ENCODE measurements at regions not wholly inside any gene's neighbourhood (a gene's known extent, or its start where the extent isn't known, plus 50 kb on each side); places are given as distances from the start of the nearest gene placed in this dataset.

DNA sequence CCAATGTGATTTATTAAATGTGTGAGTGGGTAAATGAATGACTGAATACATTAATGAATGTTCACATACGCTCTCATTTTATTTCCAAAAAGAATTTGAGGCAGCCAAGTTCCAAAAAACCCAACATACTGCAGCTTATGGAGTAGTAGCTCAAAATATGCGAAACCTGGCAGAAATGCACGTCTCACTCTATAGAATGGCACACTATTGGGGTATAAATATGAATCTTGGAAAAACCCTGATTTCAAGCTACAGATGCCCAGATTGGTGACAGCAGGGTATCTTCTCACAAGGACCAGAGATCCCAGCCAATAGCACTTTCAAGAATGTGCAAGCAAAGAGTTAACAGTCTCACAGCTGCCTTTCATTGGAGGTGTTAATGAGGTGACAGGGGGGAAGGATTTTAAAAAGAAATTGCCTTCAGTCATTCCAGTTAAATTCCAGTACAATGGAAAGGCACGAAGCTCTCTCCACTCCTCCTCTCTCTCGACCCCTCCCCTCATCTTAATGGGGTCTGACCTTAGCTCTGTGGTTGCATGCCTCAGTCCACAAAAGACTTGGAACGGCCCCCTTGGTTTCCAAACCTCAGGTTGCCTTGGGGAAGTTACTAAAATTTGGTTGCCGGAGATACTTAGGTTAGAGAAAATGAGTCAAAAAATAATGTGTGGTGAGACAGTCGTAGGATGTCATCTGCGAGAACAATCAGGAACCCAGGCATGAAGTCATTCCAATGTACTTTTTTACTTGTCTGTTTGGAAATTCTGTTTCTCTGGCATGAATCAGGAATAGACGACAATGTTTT is 307.4 kb downstream of the NFIB start:
- H3K27ac ChIP-seq (replicated peaks) = no peak overlapping the region
- no peak overlapping the region for H3K4me3 ChIP-seq (replicated peaks; ENCODE audit: insufficient read depth, low read length)
- DNase-seq (ENCODE audit: low read depth in 1 of 2, low spot score in 1 of 2) = no peak
- H3K27me3 ChIP-seq (ENCODE audit: insufficient read depth, poor library complexity, severe bottlenecking) = no peaks in the 10 kb centered on the region
- TF ChIP-seq, protein P1, sequence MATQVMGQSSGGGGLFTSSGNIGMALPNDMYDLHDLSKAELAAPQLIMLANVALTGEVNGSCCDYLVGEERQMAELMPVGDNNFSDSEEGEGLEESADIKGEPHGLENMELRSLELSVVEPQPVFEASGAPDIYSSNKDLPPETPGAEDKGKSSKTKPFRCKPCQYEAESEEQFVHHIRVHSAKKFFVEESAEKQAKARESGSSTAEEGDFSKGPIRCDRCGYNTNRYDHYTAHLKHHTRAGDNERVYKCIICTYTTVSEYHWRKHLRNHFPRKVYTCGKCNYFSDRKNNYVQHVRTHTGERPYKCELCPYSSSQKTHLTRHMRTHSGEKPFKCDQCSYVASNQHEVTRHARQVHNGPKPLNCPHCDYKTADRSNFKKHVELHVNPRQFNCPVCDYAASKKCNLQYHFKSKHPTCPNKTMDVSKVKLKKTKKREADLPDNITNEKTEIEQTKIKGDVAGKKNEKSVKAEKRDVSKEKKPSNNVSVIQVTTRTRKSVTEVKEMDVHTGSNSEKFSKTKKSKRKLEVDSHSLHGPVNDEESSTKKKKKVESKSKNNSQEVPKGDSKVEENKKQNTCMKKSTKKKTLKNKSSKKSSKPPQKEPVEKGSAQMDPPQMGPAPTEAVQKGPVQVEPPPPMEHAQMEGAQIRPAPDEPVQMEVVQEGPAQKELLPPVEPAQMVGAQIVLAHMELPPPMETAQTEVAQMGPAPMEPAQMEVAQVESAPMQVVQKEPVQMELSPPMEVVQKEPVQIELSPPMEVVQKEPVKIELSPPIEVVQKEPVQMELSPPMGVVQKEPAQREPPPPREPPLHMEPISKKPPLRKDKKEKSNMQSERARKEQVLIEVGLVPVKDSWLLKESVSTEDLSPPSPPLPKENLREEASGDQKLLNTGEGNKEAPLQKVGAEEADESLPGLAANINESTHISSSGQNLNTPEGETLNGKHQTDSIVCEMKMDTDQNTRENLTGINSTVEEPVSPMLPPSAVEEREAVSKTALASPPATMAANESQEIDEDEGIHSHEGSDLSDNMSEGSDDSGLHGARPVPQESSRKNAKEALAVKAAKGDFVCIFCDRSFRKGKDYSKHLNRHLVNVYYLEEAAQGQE (IDR thresholded peaks at IDR 0.05; ENCODE audit: insufficient replicate concordance, low read depth) = no peak
- TF ChIP-seq, protein P2, sequence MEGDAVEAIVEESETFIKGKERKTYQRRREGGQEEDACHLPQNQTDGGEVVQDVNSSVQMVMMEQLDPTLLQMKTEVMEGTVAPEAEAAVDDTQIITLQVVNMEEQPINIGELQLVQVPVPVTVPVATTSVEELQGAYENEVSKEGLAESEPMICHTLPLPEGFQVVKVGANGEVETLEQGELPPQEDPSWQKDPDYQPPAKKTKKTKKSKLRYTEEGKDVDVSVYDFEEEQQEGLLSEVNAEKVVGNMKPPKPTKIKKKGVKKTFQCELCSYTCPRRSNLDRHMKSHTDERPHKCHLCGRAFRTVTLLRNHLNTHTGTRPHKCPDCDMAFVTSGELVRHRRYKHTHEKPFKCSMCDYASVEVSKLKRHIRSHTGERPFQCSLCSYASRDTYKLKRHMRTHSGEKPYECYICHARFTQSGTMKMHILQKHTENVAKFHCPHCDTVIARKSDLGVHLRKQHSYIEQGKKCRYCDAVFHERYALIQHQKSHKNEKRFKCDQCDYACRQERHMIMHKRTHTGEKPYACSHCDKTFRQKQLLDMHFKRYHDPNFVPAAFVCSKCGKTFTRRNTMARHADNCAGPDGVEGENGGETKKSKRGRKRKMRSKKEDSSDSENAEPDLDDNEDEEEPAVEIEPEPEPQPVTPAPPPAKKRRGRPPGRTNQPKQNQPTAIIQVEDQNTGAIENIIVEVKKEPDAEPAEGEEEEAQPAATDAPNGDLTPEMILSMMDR (IDR thresholded peaks at IDR 0.05; ENCODE audit: insufficient read depth, low read length) = no peak
- TF ChIP-seq POLR2AphosphoS5 (IDR thresholded peaks at IDR 0.05; ENCODE audit: low read depth) (no peak), GABPA (IDR thresholded peaks at IDR 0.05; ENCODE audit: low read depth) (no peak), SPI1 (IDR thresholded peaks at IDR 0.05; ENCODE audit: borderline replicate concordance, low read depth) (no peak)

DNA sequence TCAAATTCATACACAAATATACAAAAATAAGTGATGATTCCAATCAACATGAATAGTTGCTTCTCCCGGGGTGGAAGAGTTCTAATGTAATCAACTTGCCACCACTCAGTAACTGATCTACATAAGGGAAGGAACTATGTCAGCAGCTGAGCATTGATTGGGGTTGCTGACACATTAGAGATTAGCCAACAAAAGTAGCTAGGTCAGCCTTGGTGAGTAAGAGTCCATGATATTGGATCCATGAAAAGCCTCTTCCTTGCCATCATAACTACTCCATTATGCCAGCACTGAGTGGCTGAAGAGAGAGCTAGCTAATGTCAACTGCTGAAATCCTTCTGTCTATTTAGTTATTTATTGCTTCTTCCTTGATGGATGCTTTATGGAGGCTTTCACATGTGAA is 309.8 kb downstream of the NFIB start:
- Histone ChIP-seq H3K4me3 (replicated peaks; ENCODE audit: insufficient read depth, low read length) (no peak overlapping the region), H3K27me3 (ENCODE audit: insufficient read depth, poor library complexity, severe bottlenecking) (no peaks in the 10 kb centered on the region), H3K27ac (replicated peaks) (no peak overlapping the region)
- TF ChIP-seq, protein P2 (IDR thresholded peaks at IDR 0.05; ENCODE audit: insufficient read depth, low read length) = no peak
- DNase-seq (ENCODE audit: low read depth in 1 of 2, low spot score in 1 of 2) = no peak

DNA sequence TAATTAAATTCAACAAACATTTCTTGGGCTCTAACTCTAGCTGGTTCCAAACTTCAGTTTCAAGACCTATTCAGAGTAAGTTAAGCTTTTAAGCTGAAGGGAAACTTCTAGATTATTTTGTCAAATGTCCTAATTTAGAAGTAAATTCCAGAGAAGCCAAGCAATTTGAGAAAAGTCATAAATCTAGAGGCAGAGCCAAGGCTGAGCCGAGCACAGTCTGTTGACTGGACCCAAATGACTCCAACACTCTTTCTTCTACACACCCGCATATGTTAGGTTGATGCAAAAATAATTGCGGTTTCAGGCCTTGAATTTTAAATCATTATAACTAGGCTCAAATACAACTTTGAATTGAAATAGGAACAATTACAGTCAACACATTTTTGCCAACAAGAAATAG is 319.7 kb downstream of the NFIB start:
- H3K27ac ChIP-seq (replicated peaks) = no peak overlapping the region
- H3K4me3 ChIP-seq (replicated peaks; ENCODE audit: insufficient read depth, low read length) = no peak overlapping the region
- H3K27me3 ChIP-seq (ENCODE audit: insufficient read depth, poor library complexity, severe bottlenecking) = no peaks in the 10 kb centered on the region
- TF ChIP-seq SPI1 (IDR thresholded peaks at IDR 0.05; ENCODE audit: borderline replicate concordance, low read depth) = no peak
- no peak for TF ChIP-seq POLR2AphosphoS5 (IDR thresholded peaks at IDR 0.05; ENCODE audit: low read depth)
- TF ChIP-seq, protein P1 (IDR thresholded peaks at IDR 0.05; ENCODE audit: insufficient replicate concordance, low read depth) = no peak
- no peak for DNase-seq (ENCODE audit: low read depth in 1 of 2, low spot score in 1 of 2)

DNA sequence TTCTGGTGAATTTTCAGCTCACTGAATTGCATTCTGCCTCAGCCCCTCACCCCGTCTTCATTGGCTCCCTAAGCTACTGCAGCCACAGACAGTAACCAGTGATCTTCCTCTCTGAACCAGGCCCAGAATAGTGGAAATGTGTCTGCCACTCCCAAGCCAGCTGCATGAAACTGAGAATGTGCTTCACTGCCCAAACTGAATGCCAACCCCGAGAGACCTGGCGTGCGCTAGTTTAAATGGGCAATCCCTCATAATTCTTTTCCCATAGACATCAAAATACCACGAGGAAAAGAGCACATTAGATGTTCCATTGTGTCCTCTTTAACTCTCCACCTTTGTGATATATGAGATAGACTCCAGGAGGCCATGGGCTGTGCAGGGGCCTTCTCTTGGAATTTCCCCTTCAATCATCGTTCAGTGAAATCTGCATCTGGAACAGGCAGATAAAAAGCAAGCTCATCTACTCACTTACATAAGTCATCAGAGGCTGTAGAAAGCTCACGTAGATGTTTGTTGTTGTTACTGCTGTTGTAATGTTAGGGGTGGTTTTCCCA is 320.2 kb downstream of the NFIB start:
- Histone ChIP-seq H3K4me3 (replicated peaks; ENCODE audit: insufficient read depth, low read length) (no peak overlapping the region), H3K27ac (replicated peaks) (no peak overlapping the region), H3K27me3 (ENCODE audit: insufficient read depth, poor library complexity, severe bottlenecking) (no peaks in the 10 kb centered on the region)
- TF ChIP-seq, protein P1 (IDR thresholded peaks at IDR 0.05; ENCODE audit: insufficient replicate concordance, low read depth) = no peak
- no peak for TF ChIP-seq POLR2AphosphoS5 (IDR thresholded peaks at IDR 0.05; ENCODE audit: low read depth)
- TF ChIP-seq GABPA (IDR thresholded peaks at IDR 0.05; ENCODE audit: low read depth) = no peak
- TF ChIP-seq, protein P2 (IDR thresholded peaks at IDR 0.05; ENCODE audit: insufficient read depth, low read length) = no peak
- no peak for TF ChIP-seq SPI1 (IDR thresholded peaks at IDR 0.05; ENCODE audit: borderline replicate concordance, low read depth)
- DNase-seq (ENCODE audit: low read depth in 1 of 2, low spot score in 1 of 2) = no peak
